Naive thymus-derived CD4-positive, alpha-beta T cell (primary cell): ENCODE measurements at regions not wholly inside any gene's neighbourhood (a gene's known extent, or its start where the extent isn't known, plus 50 kb on each side); places are given as distances from the start of the nearest gene placed in this dataset.

Experiments
- ATAC-seq: fragments of 150-1000 bp; cut with Tn5 transposase; 2 replicates; pipeline ENCODE4 v1.10.0; 2021; ENCODE audit warnings: mild to moderate bottlenecking, moderate library complexity
- CTCF ChIA-PET: fragments of 350-600 bp; sonication (Branson Sonifier 250); formaldehyde crosslinking; loops from one replicate; lab custom pipeline; 2021; ENCODE audit warnings: antibody characterized with exemption; lab: Charles Lee
- POLR2A ChIA-PET: fragments of 350-600 bp; sonication (Branson Sonifier 250); formaldehyde crosslinking; loops from one replicate; lab custom pipeline; 2021; ENCODE audit warnings: antibody characterized with exemption, inconsistent platforms; lab: Charles Lee
- DNase-seq, 9 donors: peaks; one replicate each; pipeline versions ENCODE4 v3.0.0 to v3.0.0-alpha.2; 2020 to 2022; ENCODE audit warnings: mixed read lengths in 1 of 9
- H3K27ac ChIP-seq: one replicate; pipeline ENCODE4 v1.7.0; 2013; ENCODE audit warnings: mild to moderate bottlenecking, low read depth, low read length, moderate library complexity
- H3K27me3 ChIP-seq, 2 donors: one replicate each; pipeline ENCODE4 v1.7.0; 2013; ENCODE audit warnings: low read length in 2 of 2, mild to moderate bottlenecking in 2 of 2, moderate library complexity in 2 of 2; ENCODE audit not compliant: control insufficient read depth in 2 of 2, insufficient read depth in 2 of 2
- H3K36me3 ChIP-seq, 3 experiments: 1 replicate in 2 of 3; 2 replicates in 1 of 3; pipeline ENCODE4 v1.7.0; 2013; ENCODE audit warnings: low read length in 3 of 3, mild to moderate bottlenecking in 3 of 3, moderate library complexity in 1 of 3; ENCODE audit not compliant: insufficient read depth in 3 of 3, control insufficient read depth in 2 of 3
- H3K4me1 ChIP-seq, 2 donors: one replicate each; pipeline ENCODE4 v1.7.0; 2013; ENCODE audit warnings: low read length in 2 of 2, mild to moderate bottlenecking in 2 of 2, moderate library complexity in 1 of 2; ENCODE audit not compliant: control insufficient read depth in 2 of 2, insufficient read depth in 2 of 2
- H3K4me3 ChIP-seq: 2 replicates; pipeline ENCODE4 v1.7.0; 2013; ENCODE audit warnings: mild to moderate bottlenecking, low read length
- H3K9me3 ChIP-seq, 3 experiments: 1 replicate in 2 of 3; 2 replicates in 1 of 3; pipeline ENCODE4 v1.7.0; 2013; ENCODE audit warnings: low read length in 3 of 3; ENCODE audit not compliant: control insufficient read depth in 2 of 3
- H3K27ac Mint-ChIP-seq, 9 donors: one replicate each; pipeline ENCODE4 v1.8.0; 2020 to 2022; ENCODE audit warnings: mixed read lengths in 9 of 9, mild to moderate bottlenecking in 8 of 9, moderate library complexity in 5 of 9, inconsistent platforms in 2 of 9
- H3K27me3 Mint-ChIP-seq, 5 donors: one replicate each; pipeline ENCODE4 v1.8.0; 2021 to 2022; ENCODE audit warnings: mixed read lengths in 5 of 5, mild to moderate bottlenecking in 1 of 5
- H3K36me3 Mint-ChIP-seq, 5 donors: one replicate each; pipeline ENCODE4 v1.8.0; 2020 to 2022; ENCODE audit warnings: mixed read lengths in 5 of 5, mild to moderate bottlenecking in 3 of 5, inconsistent platforms in 1 of 5
- H3K4me1 Mint-ChIP-seq, 7 donors: one replicate each; pipeline ENCODE4 v1.8.0; 2020 to 2022; ENCODE audit warnings: mixed read lengths in 7 of 7, mild to moderate bottlenecking in 3 of 7, inconsistent platforms in 1 of 7
- H3K4me3 Mint-ChIP-seq, 10 donors: one replicate each; pipeline ENCODE4 v1.8.0; 2020 to 2022; ENCODE audit warnings: mild to moderate bottlenecking in 10 of 10, mixed read lengths in 10 of 10, moderate library complexity in 6 of 10, inconsistent platforms in 2 of 10
- H3K9me3 Mint-ChIP-seq, 11 donors: one replicate each; pipeline ENCODE4 v1.8.0; 2020 to 2022; ENCODE audit warnings: mixed read lengths in 11 of 11, mild to moderate bottlenecking in 4 of 11, inconsistent platforms in 1 of 11, moderate library complexity in 1 of 11
- intact Hi-C, 2 donors: fragments of 100-400 bp; cut with micrococcal nuclease; formaldehyde crosslinking; loops; one replicate each; pipeline ENCODE4 v1.15.1; 2023

DNA sequence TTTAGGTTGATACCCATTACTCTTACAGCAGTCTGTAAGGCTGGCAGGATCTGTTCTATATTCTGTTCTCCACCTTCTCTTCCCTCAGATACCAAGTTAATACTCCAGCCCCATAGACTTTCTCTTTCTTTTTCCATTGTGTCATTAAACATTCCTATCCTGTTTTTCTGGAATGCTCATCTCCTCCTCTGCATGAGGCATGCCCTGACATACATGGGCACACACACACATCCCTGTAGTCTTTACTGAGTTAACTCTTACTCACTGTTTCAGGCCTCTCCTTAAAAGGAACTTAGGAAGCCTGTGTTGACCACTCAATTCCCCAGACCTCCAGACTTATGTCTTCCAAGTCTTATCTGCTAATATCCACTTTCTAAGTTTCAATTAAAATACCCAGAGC is 476.8 kb downstream of the METTL15 start:
- Histone ChIP-seq H3K36me3 (no peaks in the 10 kb centered on the region), H3K4me3 (no peak overlapping the region), H3K27me3 (no peaks in the 10 kb centered on the region), H3K9me3 (no peaks in the 10 kb centered on the region), H3K4me1 (no peaks in the 10 kb centered on the region), H3K27ac (no peak overlapping the region)
- no peaks in the 10 kb centered on the region for H3K36me3 Mint-ChIP-seq
- H3K27ac Mint-ChIP-seq = no peak overlapping the region
- H3K4me3 Mint-ChIP-seq = no peak overlapping the region
- no peaks in the 10 kb centered on the region for H3K27me3 Mint-ChIP-seq
- intact Hi-C loops = no loop called here
- DNase-seq (no peak), ATAC-seq (no peak)
- no peaks in the 10 kb centered on the region for H3K4me1 Mint-ChIP-seq
- ChIA-PET POLR2A (no interaction called here), CTCF (no interaction called here)
- peaks cover 0 to 6% (median 0%) of the 10 kb centered on the region in 11 donors for H3K9me3 Mint-ChIP-seq

DNA sequence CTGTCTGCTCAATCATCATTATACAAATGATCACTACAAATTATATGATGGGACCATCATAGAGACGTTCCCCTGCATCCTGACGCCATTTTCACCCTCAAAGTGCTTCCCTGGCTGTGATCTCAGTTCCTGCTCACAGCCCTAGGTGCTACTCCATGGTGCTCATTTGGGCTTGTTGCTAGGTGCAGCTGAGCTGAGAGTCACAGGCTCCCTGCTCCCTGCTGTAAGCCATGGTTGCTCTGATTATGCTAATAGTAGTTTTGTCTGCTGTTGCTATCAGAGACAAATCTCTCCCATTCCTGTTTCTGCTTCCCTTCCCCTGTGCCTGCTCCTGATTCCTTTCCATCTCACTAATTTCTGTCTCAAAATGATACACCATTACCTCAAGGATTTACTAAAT is 474.3 kb downstream of the METTL15 start:
- ChIA-PET POLR2A (no interaction called here), CTCF (no interaction called here)
- Mint-ChIP-seq H3K27ac (no peak overlapping the region), H3K4me1 (no peaks in the 10 kb centered on the region), H3K36me3 (no peaks in the 10 kb centered on the region), H3K9me3 (peaks cover 0 to 6% (median 0%) of the 10 kb centered on the region in 11 donors), H3K27me3 (no peaks in the 10 kb centered on the region), H3K4me3 (no peak overlapping the region)
- Histone ChIP-seq H3K27me3 (no peaks in the 10 kb centered on the region), H3K4me1 (no peaks in the 10 kb centered on the region), H3K9me3 (no peaks in the 10 kb centered on the region), H3K4me3 (no peak overlapping the region), H3K36me3 (no peaks in the 10 kb centered on the region), H3K27ac (no peak overlapping the region)
- DNase-seq (no peak), ATAC-seq (no peak)
- intact Hi-C loops = no loop called here

DNA sequence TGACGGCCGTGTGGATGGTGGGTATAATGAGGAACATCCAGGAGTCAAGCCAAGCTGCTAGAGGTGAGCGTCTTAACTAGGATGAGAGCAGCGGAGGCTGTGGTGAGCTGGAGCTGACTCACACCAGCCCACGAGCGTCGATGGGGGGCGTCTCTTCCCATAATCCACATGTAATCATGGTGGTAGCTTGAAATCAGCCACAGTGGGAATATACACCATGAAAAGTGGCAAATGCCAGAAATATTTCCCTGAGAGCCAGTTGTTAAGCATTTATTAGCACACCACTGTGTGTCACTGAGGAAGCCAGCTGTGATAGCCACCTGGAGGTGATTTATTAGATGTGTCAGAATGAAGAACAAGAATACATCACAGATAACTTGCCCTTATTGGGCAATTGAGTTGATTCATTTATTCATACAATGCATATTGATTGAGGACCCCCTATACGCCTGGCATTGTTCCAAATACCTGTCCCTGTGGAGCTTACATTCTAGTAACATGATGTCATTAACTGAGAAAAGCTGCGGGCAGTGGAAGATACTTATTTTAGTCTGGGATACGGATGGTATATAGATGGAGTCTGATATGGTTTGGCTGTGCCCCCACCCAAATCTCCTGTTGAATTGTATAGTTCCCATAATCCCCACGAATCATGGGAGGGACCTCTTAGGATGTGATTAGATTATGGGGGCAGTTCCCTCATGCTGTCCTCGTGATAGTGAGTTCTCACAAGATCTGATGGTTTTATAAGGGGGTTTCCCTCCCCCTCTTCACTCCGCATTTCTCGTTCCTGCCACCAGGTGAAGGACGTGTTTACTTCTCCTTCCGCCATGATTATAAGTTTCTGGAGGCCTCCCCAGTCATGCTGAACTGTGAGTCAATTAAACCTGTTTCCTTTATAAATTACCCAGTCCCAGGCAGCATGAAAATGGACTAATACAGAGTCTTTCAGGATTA is 473.4 kb downstream of the METTL15 start:
- ATAC-seq = no peak
- CTCF ChIA-PET = no interaction called here
- H3K4me1 Mint-ChIP-seq = no peaks in the 10 kb centered on the region
- POLR2A ChIA-PET = interaction anchor here (0.5 kb wide), 1 partner anchor 25 kb away, joined by 3 read pairs; no protein-coding TSS in a partner anchor
- H3K9me3 Mint-ChIP-seq = peaks cover 0 to 6% (median 0%) of the 10 kb centered on the region in 11 donors
- Histone ChIP-seq H3K4me1 (no peaks in the 10 kb centered on the region), H3K9me3 (no peaks in the 10 kb centered on the region), H3K27ac (no peak overlapping the region), H3K4me3 (no peak overlapping the region), H3K36me3 (no peaks in the 10 kb centered on the region), H3K27me3 (no peaks in the 10 kb centered on the region)
- no peak for DNase-seq
- H3K4me3 Mint-ChIP-seq = no peak overlapping the region
- H3K27ac Mint-ChIP-seq = no peak overlapping the region
- intact Hi-C loops = no loop called here
- no peaks in the 10 kb centered on the region for H3K36me3 Mint-ChIP-seq
- H3K27me3 Mint-ChIP-seq = no peaks in the 10 kb centered on the region

DNA sequence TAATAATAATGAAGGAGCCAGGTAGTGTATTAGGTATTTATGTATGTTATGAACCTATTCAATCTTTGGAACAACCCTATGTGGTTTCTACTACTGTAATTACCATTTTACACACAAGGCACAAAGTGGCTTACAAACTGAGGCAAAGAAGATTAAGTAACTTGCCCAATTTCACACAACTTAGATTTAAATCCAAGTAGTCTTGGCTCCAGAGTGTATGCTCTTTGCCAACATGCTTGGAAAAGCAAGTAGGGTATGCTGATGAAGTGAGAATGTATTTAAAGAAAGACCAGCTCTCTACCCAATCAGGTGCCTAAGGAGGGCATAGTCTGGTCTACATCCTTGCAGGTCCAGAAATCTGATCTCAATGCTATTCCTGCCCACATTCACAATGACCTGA is 463.2 kb downstream of the METTL15 start:
- no peaks in the 10 kb centered on the region for H3K36me3 Mint-ChIP-seq

DNA sequence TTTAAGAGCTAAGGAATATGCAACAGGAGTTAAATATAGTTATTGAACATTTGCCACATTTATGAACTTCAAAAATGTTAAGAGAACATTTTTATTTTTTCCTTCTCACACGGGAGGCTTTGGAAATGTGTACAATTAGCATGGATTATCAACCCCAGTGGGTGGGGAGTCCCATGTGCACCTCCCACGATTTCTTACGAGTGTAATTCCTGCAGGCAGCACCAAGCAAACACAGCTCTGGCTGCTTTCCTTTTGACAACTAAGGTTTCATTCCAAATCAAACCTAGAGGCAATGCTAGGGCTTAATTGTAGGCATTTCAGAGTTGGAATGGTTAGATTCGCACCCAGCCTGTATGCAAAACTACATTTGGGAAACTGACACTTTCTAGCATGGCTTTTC is 460.9 kb downstream of the METTL15 start:
- Mint-ChIP-seq H3K27ac (no peak overlapping the region), H3K4me3 (no peak overlapping the region), H3K9me3 (peaks cover 0 to 9% (median 5%) of the 10 kb centered on the region in 11 donors), H3K27me3 (peaks cover 0 to 3% (median 0%) of the 10 kb centered on the region in 5 donors), H3K4me1 (no peaks in the 10 kb centered on the region), H3K36me3 (no peaks in the 10 kb centered on the region)
- ChIA-PET POLR2A (no interaction called here), CTCF (no interaction called here)
- intact Hi-C loops = no loop called here
- Histone ChIP-seq H3K27me3 (no peaks in the 10 kb centered on the region), H3K27ac (no peak overlapping the region), H3K4me1 (no peaks in the 10 kb centered on the region), H3K36me3 (no peaks in the 10 kb centered on the region), H3K4me3 (no peak overlapping the region), H3K9me3 (no peaks in the 10 kb centered on the region)
- ATAC-seq (no peak), DNase-seq (no peak)

More for the DNA sequence above, 463.2 kb downstream of the METTL15 start:
- Histone ChIP-seq H3K27ac (no peak overlapping the region), H3K27me3 (no peaks in the 10 kb centered on the region), H3K9me3 (no peaks in the 10 kb centered on the region), H3K4me1 (no peaks in the 10 kb centered on the region), H3K36me3 (no peaks in the 10 kb centered on the region), H3K4me3 (no peak overlapping the region)
- no peak for DNase-seq
- peaks cover 0 to under 1% (median 0%) of the 10 kb centered on the region in 5 donors for H3K27me3 Mint-ChIP-seq
- no peaks in the 10 kb centered on the region for H3K4me1 Mint-ChIP-seq
- no peak overlapping the region for H3K27ac Mint-ChIP-seq
- POLR2A ChIA-PET = no interaction called here
- intact Hi-C loops = no loop called here
- no peak overlapping the region for H3K4me3 Mint-ChIP-seq
- ATAC-seq = no peak
- H3K9me3 Mint-ChIP-seq = peaks cover 0 to 7% (median 5%) of the 10 kb centered on the region in 11 donors
- CTCF ChIA-PET = no interaction called here

DNA sequence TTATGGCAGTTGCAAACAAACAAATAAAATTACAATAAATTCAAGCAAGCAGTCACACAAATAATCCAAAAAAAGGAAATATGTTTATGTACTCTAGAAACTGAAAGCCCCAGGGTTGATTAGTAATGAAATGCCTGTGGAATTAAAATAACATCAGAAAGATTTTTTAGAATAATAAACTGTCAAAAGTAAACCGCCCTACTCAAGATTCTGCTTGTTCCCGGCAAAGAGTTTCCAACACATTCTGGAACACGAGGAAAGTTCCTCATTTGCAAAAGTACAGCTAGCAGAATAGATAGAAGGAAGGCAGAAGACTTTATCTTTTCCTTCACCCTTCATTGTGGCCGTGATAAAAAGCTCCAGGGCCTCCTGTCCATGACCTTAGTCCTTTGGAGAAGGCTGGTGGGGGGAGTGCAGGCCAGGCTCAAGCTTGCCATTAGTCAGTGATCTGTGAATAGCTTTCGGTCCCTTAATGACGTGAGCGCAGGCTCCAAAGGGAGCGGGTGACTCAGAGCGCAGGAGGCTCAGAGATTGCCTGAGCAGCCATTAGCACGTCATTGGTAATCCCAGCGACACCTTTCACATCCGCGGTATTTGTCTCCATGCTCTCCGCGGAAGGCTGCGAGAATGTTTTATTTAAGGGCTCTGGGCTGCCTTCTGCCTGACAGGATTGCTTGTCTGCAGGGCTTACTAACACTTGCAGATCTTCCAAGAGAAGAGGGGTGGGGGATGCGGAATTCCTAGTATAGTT is 458.3 kb downstream of the METTL15 start:
- no peak for DNase-seq
- H3K27ac ChIP-seq = no peak overlapping the region
- no peaks in the 10 kb centered on the region for H3K36me3 ChIP-seq
- H3K27ac Mint-ChIP-seq = no peak overlapping the region
- peaks cover 0 to 10% (median 5%) of the 10 kb centered on the region in 11 donors for H3K9me3 Mint-ChIP-seq
- no peak for ATAC-seq
- H3K27me3 Mint-ChIP-seq = peaks cover 0 to 3% (median 0%) of the 10 kb centered on the region in 5 donors
- no peaks in the 10 kb centered on the region for H3K27me3 ChIP-seq
- ChIA-PET POLR2A (no interaction called here), CTCF (no interaction called here)
- no peaks in the 10 kb centered on the region for H3K9me3 ChIP-seq
- no peaks in the 10 kb centered on the region for H3K4me1 ChIP-seq
- H3K4me3 Mint-ChIP-seq = no peak overlapping the region
- no peaks in the 10 kb centered on the region for H3K36me3 Mint-ChIP-seq
- intact Hi-C loops = no loop called here
- H3K4me1 Mint-ChIP-seq = no peaks in the 10 kb centered on the region
- no peak overlapping the region for H3K4me3 ChIP-seq
